HEK293 (cell line): ENCODE measurements at regions not wholly inside any gene's neighbourhood (a gene's known extent, or its start where the extent isn't known, plus 50 kb on each side); places are given as distances from the start of the nearest gene placed in this dataset.

ENCODE experiments used
- MYNN ChIP-seq: fragments of 450-650 bp; formaldehyde crosslinking; IDR thresholded peaks from 2 replicates; pipeline ENCODE4 v1.5.1; 2016; ENCODE audit warnings: missing biosample characterization, missing genetic modification characterization, borderline replicate concordance
- ZNF341 ChIP-seq: fragments of 450-650 bp; formaldehyde crosslinking; IDR thresholded peaks from 2 replicates; pipeline ENCODE4; 2016; ENCODE audit warnings: low read depth, missing biosample characterization, missing genetic modification characterization
- TF ChIP-seq, protein P1 (sequence below): fragments of 450-650 bp; formaldehyde crosslinking; IDR thresholded peaks from 2 replicates; pipeline ENCODE4 v1.5.1; 2016; ENCODE audit warnings: missing biosample characterization, missing genetic modification characterization

DNA sequence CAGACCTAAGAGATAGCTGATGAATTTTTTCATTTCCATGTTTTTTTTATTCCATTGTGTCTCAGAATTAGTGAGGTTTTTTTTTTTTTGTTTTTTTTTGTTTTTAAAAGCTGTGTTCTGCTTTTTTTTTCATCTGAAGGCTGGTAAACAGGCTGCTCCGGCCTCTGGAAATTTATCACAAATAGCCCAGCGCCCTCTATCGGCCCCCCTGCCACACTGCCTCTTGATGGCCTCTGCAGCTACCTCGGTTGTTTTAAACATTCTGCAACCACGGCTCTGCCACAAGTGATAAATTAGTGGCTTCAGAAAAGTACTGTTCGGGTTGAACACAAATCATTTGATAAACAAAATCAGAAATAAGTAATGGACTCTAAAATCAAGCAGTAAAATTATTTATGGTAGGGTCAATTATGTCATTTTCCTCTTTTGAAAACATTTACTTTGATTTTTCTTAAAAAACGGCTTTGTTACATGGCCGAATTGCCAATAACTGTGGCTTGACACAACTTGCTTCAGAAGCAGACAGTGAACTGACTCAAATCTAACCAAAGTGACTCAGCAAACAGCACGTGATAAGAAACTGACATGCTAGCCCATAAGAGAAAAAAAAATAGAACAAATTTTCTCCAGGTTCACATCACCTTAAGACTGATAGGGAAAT is 87.8 kb downstream of the RSL24D1 start:
- TF ChIP-seq, protein P1, sequence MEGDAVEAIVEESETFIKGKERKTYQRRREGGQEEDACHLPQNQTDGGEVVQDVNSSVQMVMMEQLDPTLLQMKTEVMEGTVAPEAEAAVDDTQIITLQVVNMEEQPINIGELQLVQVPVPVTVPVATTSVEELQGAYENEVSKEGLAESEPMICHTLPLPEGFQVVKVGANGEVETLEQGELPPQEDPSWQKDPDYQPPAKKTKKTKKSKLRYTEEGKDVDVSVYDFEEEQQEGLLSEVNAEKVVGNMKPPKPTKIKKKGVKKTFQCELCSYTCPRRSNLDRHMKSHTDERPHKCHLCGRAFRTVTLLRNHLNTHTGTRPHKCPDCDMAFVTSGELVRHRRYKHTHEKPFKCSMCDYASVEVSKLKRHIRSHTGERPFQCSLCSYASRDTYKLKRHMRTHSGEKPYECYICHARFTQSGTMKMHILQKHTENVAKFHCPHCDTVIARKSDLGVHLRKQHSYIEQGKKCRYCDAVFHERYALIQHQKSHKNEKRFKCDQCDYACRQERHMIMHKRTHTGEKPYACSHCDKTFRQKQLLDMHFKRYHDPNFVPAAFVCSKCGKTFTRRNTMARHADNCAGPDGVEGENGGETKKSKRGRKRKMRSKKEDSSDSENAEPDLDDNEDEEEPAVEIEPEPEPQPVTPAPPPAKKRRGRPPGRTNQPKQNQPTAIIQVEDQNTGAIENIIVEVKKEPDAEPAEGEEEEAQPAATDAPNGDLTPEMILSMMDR (tag by site-specific recombination) = no peak
- TF ChIP-seq MYNN (tag by site-specific recombination) (no peak), ZNF341 (tag by site-specific recombination) (no peak)
